ENCODE measurements at regions not wholly inside any gene's neighbourhood (a gene's known extent, or its start where the extent isn't known, plus 50 kb on each side); places are given as distances from the start of the nearest gene placed in this dataset.

GRCh38 chr4:180407275-180407885, 1835.8 kb upstream of the TENM3 start:
- DNase-seq (ENCODE audit: low spot score): no peak

- no peak for DNase-seq (ENCODE audit: low spot score)
Observed at GRCh38 chr4:180418819-180419531, 1824.2 kb upstream of the TENM3 start.

- no peak for DNase-seq (ENCODE audit: low spot score)
Observed at GRCh38 chr4:180422989-180423711, 1820.1 kb upstream of the TENM3 start.

- no peak for DNase-seq (ENCODE audit: low spot score)
Observed at GRCh38 chr4:180423712-180424057, 1819.5 kb upstream of the TENM3 start.

- no peak for DNase-seq (ENCODE audit: low spot score)
Observed at GRCh38 chr4:180426938-180427337, 1816.3 kb upstream of the TENM3 start.

- DNase-seq (ENCODE audit: low spot score): no peak
Observed at GRCh38 chr4:180430283-180430682, 1812.9 kb upstream of the TENM3 start.

- DNase-seq (ENCODE audit: low spot score): no peak
Observed at GRCh38 chr4:180434131-180434895, 1808.9 kb upstream of the TENM3 start.

- DNase-seq (ENCODE audit: low spot score): no peak
Observed at GRCh38 chr4:180436361-180436760, 1806.8 kb upstream of the TENM3 start.

- DNase-seq (ENCODE audit: low spot score): no peak
Observed at GRCh38 chr4:180437601-180438000, 1805.6 kb upstream of the TENM3 start.

- no peak for DNase-seq (ENCODE audit: low spot score)
Observed at GRCh38 chr4:180448306-180448705, 1794.9 kb upstream of the TENM3 start.

- DNase-seq (ENCODE audit: low spot score): peak; percentile 85
Observed at GRCh38 chr4:180449395-180449956, 1793.7 kb upstream of the TENM3 start.

GRCh38 chr4:180455226-180455625, 1788.0 kb upstream of the TENM3 start:
- DNase-seq (ENCODE audit: low spot score): no peak

GRCh38 chr4:180456928-180457327, 1786.3 kb upstream of the TENM3 start:
- DNase-seq (ENCODE audit: low spot score): no peak

- DNase-seq (ENCODE audit: low spot score): no peak
Observed at GRCh38 chr4:180462116-180462515, 1781.1 kb upstream of the TENM3 start.

GRCh38 chr4:180465364-180465763, 1777.8 kb upstream of the TENM3 start:
- DNase-seq (ENCODE audit: low spot score): no peak

GRCh38 chr4:180483036-180483435, 1760.2 kb upstream of the TENM3 start:
- no peak for DNase-seq (ENCODE audit: low spot score)

GRCh38 chr4:180485407-180485806, 1757.8 kb upstream of the TENM3 start:
- DNase-seq (ENCODE audit: low spot score): no peak

GRCh38 chr4:180486342-180486741, 1756.9 kb upstream of the TENM3 start:
- no peak for DNase-seq (ENCODE audit: low spot score)

GRCh38 chr4:180489787-180490186, 1753.4 kb upstream of the TENM3 start:
- DNase-seq (ENCODE audit: low spot score): no peak

- no peak for DNase-seq (ENCODE audit: low spot score)
Observed at GRCh38 chr4:180491210-180491609, 1752.0 kb upstream of the TENM3 start.

- DNase-seq (ENCODE audit: low spot score): no peak
Observed at GRCh38 chr4:180493299-180493698, 1749.9 kb upstream of the TENM3 start.

GRCh38 chr4:180500154-180500553, 1743.0 kb upstream of the TENM3 start:
- DNase-seq (ENCODE audit: low spot score): no peak

Data from RKO (cell line).